Lung (tissue), 11 donors: ENCODE measurements at regions not wholly inside any gene's neighbourhood (a gene's known extent, or its start where the extent isn't known, plus 50 kb on each side); places are given as distances from the start of the nearest gene placed in this dataset.

Experiments used
- ATAC-seq: fragments of 200-7000 bp; cut with Tn5 transposase; one replicate; pipeline ENCODE4 v1.9.1; 2020; ENCODE audit warnings: moderate number of reproducible peaks; ENCODE audit not compliant: insufficient read depth, low FRiP score
- DNase-seq, 3 donors: peaks; one replicate each; pipeline ENCODE4 v3.0.0-alpha.2; 2013 to 2017
- H3K27ac ChIP-seq, 2 donors: one replicate each; pipeline ENCODE4 v1.5.1; 2013; ENCODE audit warnings: mild to moderate bottlenecking in 2 of 2, moderate library complexity in 2 of 2, control low read depth in 1 of 2, inconsistent platforms in 1 of 2, low read depth in 1 of 2, low read length in 1 of 2
- H3K27me3 ChIP-seq, 3 donors: one replicate each; pipeline ENCODE4 v1.5.1; 2013; ENCODE audit warnings: low read length in 2 of 3; ENCODE audit not compliant: control insufficient read depth in 3 of 3, insufficient read depth in 3 of 3
- H3K36me3 ChIP-seq, 4 donors: one replicate each; pipeline ENCODE4 v1.5.1; 2013; ENCODE audit warnings: low read length in 4 of 4, mild to moderate bottlenecking in 1 of 4, moderate library complexity in 1 of 4; ENCODE audit not compliant: control insufficient read depth in 4 of 4, insufficient read depth in 4 of 4
- H3K4me1 ChIP-seq, 5 donors: one replicate each; pipeline ENCODE4 v1.5.1; 2013; ENCODE audit warnings: low read length in 5 of 5, mild to moderate bottlenecking in 2 of 5, moderate library complexity in 1 of 5; ENCODE audit not compliant: control insufficient read depth in 5 of 5, insufficient read depth in 5 of 5
- H3K4me3 ChIP-seq: one replicate; pipeline ENCODE4 v1.5.1; 2013; ENCODE audit warnings: mild to moderate bottlenecking, control low read depth, moderate library complexity
- H3K9ac ChIP-seq, 2 donors: one replicate each; pipeline ENCODE4 v1.5.1; 2013; ENCODE audit warnings: low read length in 2 of 2, control low read depth in 1 of 2; ENCODE audit not compliant: insufficient read depth in 1 of 2
- H3K9me3 ChIP-seq, 4 donors: one replicate each; pipeline ENCODE4 v1.5.1; 2013; ENCODE audit warnings: low read length in 3 of 4, mild to moderate bottlenecking in 1 of 4, moderate library complexity in 1 of 4; ENCODE audit not compliant: control insufficient read depth in 4 of 4, insufficient read depth in 3 of 4
- CTCF ChIP-seq: IDR thresholded peaks from 2 replicates; pipeline ENCODE4 v1.5.1; 2012; ENCODE audit warnings: mild to moderate bottlenecking; ENCODE audit errors: control extremely low read depth, extremely low read depth
- WGBS, 2 donors: extraction: QIAGEN DNeasy Blood & Tissue Kit; methylation state at CpG; one replicate each; pipeline ENCODE4 v1.1.7; 2013; 5-methylcytosine and 5-hydroxymethylcytosine counted together
- donor health status: control.
- donor health status: control.
- donor health status: Bipolar disorder and iron deficiency.
- donor health status: healthy.
- donor health status: DM: yes; HTN: yes; CAD: no.

- ATAC-seq (no peak), DNase-seq (no peak)
- Histone ChIP-seq H3K9ac (no peak overlapping the region), H3K36me3 (no peaks in the 10 kb centered on the region), H3K27ac (no peak overlapping the region), H3K4me1 (no peaks in the 10 kb centered on the region), H3K27me3 (no peaks in the 10 kb centered on the region), H3K4me3 (no peak overlapping the region), H3K9me3 (no peaks in the 10 kb centered on the region)
- TF ChIP-seq CTCF: no peak
These were observed 1183.6 kb upstream of the ATXN8OS start for GRCh38 chr13:68923995-68924394.

GRCh38 chr13:68908879-68909278 is 1198.7 kb upstream of the ATXN8OS start:
- Histone ChIP-seq H3K9me3 (peaks cover 0 to 7% (median 2%) of the 10 kb centered on the region in 4 donors), H3K27ac (no peak overlapping the region), H3K4me3 (no peak overlapping the region), H3K27me3 (no peaks in the 10 kb centered on the region), H3K36me3 (no peaks in the 10 kb centered on the region), H3K4me1 (no peaks in the 10 kb centered on the region), H3K9ac (no peak overlapping the region)
- ATAC-seq (no peak), DNase-seq (no peak)
- TF ChIP-seq CTCF: no peak
- 80 to 87% methylated on average over 2 of the region's 2 CpGs for WGBS, 2 donors

DNA sequence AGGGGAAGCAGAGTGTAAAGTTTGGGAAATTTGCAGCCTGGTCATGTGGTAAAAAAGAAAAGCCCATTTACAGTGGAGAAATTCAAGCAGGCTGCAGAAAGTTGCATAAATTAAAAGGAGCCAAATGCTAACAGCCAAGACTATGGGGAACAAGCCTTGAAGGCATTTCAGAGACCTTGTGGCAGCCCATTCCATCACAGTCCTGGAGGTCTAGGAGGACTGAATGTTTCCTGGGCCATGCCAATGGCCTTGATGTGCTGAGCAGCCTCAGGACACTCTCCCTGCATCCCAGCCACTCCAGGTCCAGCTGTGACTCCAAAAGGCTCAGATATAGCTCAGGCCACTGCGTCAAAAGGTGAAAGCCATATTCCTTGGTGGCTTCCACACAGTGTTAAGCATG is 1202.4 kb upstream of the ATXN8OS start:
- H3K9me3 ChIP-seq: peaks cover 0 to 6% (median 2%) of the 10 kb centered on the region in 4 donors
- DNase-seq (no peak), ATAC-seq (no peak)
- no peak overlapping the region for H3K4me3 ChIP-seq
- no peaks in the 10 kb centered on the region for H3K4me1 ChIP-seq
- no peak overlapping the region for H3K9ac ChIP-seq
- no peaks in the 10 kb centered on the region for H3K27me3 ChIP-seq
- H3K36me3 ChIP-seq: no peaks in the 10 kb centered on the region
- no peak overlapping the region for H3K27ac ChIP-seq
- 80 to 83% methylated on average over 1 of the region's 1 CpG for WGBS, 2 donors
- TF ChIP-seq CTCF: no peak

- H3K36me3 ChIP-seq: no peaks in the 10 kb centered on the region
- no peak for TF ChIP-seq CTCF
- no peak overlapping the region for H3K27ac ChIP-seq
- no peak overlapping the region for H3K4me3 ChIP-seq
- no peaks in the 10 kb centered on the region for H3K27me3 ChIP-seq
- no peak for DNase-seq
- no peaks in the 10 kb centered on the region for H3K4me1 ChIP-seq
- H3K9me3 ChIP-seq: peaks cover 0 to 2% (median 0%) of the 10 kb centered on the region in 4 donors
- H3K9ac ChIP-seq: no peak overlapping the region
- no peak for ATAC-seq
These were observed 1210.2 kb upstream of the ATXN8OS start for GRCh38 chr13:68897331-68897928.
